ENCODE measurements at regions not wholly inside any gene's neighbourhood (a gene's known extent, or its start where the extent isn't known, plus 50 kb on each side); places are given as distances from the start of the nearest gene placed in this dataset.

- DNase-seq (ENCODE audit: low spot score), result no peak
These were observed 86.9 kb upstream of the MSX1 start for GRCh38 chr4:4772534-4772933.

GRCh38 chr4:4771160-4771559 lies 88.3 kb upstream of the MSX1 start:
- DNase-seq (ENCODE audit: low spot score), result no peak

- no peak for DNase-seq (ENCODE audit: low spot score)
These were observed 88.9 kb upstream of the MSX1 start for GRCh38 chr4:4770610-4771009.

GRCh38 chr4:4766564-4766963 lies 92.9 kb upstream of the MSX1 start:
- no peak for DNase-seq (ENCODE audit: low spot score)

DNA sequence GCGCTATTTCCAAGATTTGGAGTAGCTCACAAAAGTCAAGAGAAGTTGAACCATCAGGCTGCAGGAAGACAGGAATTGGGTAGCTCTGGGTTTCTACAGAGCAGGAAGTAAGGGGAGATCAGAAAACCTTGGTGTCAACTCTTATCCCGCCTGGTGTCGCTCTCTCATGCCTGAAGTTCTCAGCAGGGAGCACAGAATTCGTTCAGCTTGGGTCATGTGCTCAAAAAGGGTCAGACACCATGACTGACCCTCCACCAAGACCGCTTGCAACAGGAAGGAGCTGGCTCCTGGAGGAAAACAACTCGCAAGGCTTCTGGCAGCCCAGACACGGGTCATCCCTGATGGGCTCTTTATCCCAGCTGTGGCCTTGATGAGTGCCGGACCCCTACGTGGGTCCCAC lies 93.7 kb upstream of the MSX1 start:
- no peak for DNase-seq (ENCODE audit: low spot score)

- no peak for DNase-seq (ENCODE audit: low spot score)
These were observed 94.9 kb upstream of the MSX1 start for GRCh38 chr4:4764558-4764905.

DNA sequence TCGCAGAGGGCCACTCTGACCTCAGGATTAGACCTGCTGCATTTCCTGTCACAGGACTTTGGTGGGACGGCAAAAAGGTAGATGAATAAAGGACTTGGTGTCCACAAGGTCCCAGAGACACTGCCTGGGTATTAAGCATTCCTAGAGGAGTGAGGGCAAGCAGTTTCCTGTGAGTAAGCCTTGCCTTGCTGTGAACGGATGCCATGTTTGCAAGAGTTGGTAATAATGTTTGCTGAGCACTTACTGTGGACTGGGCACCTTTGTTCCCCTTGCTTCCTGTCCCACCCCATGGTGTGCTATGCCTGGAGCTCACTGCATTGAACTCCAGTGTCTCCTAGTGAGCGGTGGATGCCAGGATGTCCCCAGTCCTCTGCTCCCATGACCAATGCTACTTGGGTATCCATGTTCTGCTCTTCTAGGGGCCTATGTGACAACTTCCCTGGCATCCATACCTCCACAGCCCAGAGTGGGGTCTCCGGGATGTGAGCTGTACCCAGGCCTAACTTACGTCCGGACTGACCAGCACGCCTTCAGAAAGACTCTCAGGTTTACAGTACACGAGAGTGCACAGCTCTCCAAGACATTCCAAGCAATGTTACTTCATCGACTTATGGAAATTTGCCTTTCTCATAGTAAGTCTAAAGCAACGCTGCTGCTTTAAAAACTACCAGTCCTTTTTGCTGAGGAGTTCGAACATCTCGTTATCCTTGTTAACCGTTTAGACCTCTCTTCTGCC lies 95.5 kb upstream of the MSX1 start:
- no peak for DNase-seq (ENCODE audit: low spot score)

- DNase-seq (ENCODE audit: low spot score), result peak; percentile 56
These were observed 96.3 kb upstream of the MSX1 start for GRCh38 chr4:4762909-4763821.

DNA sequence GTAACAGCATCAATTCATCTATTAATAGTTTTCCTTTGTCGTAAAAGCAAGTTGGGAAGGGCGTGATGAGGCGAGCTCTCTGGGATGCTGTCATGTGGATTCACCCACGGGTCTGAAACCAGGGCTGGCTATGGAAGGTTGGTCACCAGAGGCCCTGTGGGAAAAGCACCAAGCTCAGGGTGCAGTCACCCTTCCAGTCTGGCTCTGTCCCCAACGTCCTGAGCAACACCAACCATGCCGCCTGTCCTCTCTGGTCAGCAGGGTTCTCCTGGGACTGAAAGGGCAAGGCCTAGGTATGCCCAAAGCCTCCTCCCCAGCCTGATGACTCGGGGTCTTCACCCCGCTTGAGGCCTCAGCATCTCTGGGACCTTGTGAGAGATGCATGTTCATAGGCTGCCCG lies 97.2 kb upstream of the MSX1 start:
- DNase-seq (ENCODE audit: low spot score), result no peak

- DNase-seq (ENCODE audit: low spot score), result no peak
These were observed 98.1 kb upstream of the MSX1 start for GRCh38 chr4:4761128-4761982.

DNA sequence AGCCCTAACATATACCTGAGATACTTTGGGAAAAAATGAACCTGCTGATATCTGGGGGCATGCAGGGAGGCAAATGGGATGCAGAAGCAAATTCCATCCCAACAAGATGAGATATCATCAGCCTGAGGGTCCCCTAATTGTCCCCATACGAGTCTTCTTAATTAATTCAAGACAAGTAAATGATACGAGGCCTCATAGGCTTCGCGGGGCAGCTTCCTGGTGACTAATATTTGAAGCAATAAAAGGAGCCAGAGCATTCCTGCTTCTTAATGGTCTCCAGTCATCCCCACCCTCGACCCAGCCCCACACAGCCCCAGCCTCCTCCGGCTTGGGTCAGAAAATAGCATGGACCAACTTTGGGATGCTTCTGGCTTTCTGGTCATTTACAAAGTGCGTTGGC lies 99.6 kb upstream of the MSX1 start:
- DNase-seq (ENCODE audit: low spot score), result no peak

GRCh38 chr4:4759232-4759631 lies 100.2 kb upstream of the MSX1 start:
- no peak for DNase-seq (ENCODE audit: low spot score)

- no peak for DNase-seq (ENCODE audit: low spot score)
These were observed 100.8 kb upstream of the MSX1 start for GRCh38 chr4:4758681-4759080.

DNA sequence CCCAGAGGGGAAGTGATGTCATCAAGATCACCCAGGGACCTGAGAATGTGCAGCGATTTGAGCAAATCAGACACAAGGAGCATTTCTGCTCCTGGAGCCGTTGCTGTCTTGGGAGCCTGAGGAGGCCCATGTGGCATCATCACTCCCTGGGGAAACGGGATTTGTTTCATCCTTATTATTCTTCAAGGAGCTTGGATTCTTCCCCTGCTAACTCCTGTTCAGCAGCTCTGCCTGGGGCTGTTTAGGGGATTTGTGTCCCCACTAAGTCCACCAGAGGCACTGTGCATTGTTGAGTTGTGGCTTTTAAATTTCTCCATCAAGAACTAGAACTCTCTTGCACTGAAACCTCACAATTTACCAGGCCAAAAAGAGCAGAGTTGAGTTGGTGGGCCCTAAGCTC lies 104.2 kb upstream of the MSX1 start:
- DNase-seq (ENCODE audit: low spot score), result no peak

DNA sequence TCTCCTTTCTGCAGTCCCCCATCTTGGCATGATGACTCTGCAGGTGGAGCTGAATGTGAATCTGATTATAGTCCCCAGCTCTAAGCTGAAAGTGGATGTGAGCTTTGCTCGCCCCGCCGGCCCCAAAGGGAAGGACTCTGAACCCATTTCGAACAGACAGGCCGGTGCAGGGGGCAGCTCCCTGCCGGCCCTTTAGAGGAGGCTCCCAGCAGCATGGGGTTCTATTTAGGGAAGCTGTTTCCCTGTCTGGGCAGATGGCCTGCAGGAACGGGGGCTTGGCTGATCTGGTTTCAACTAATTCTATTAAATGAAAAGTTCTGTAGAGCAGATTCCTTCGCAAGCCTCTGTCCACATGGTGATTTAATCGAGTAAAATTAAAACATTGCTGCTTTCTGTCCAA lies 104.8 kb upstream of the MSX1 start:
- no peak for DNase-seq (ENCODE audit: low spot score)

- DNase-seq (ENCODE audit: low spot score), result no peak
These were observed 105.8 kb upstream of the MSX1 start for GRCh38 chr4:4753643-4754042.

DNA sequence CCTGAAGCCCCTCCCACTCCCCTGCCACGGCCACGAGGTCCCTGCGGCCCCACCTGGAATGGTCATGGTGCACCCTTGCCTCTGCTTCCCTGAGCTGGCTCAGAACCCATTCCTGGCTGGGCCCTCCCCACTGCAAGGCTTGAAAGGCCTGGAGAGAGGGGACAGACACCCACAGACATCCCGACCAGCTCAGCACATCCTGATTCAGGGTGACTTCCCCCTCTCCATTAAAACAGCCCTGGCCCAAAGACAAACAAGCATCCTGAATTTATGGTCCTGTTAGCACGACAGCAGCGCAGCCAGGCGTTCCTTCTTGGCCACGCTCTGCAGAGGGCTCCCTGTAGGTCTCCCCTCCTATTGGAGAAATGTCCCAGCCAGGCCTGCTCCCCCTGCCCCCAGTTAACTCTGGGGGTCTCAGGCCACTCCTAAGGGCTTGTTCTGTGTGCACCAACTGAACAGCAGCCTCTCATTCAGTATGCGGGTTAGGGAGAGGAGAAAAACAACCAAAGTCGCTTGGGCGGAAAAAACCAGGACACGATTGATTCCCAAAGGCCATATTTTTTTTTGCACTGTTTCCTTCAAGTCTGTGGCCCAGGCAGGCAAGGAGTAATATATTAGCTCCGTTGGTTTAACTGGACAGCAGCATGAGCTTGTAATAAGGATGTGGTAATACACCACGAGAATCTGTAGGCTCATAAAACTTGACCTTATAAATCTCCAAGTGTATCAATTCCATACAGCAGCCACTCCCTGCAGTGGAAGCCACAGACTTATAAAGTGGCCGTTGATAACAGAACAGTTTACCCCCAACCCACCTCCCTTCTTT lies 106.7 kb upstream of the MSX1 start:
- DNase-seq (ENCODE audit: low spot score), result no peak

DNA sequence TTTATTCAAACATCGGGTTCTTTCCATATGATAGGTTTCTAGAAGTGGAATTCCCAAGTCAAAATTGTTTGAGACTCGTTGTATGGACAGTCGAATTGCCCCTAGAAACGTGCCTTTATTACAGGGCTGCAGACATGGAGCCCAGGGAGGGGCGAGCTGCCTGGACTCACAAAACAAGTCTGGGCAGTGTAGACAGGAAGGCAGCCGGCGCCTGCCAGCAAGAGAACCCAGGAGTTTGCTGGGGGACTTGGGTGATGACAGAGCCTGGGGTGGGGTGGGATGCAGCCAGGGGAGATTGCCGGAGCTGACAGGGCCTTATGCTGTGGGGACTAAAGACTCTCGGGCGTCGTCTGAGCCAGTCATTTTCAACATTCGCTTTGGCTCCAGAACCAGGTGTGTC lies 107.4 kb upstream of the MSX1 start:
- no peak for DNase-seq (ENCODE audit: low spot score)

DNA sequence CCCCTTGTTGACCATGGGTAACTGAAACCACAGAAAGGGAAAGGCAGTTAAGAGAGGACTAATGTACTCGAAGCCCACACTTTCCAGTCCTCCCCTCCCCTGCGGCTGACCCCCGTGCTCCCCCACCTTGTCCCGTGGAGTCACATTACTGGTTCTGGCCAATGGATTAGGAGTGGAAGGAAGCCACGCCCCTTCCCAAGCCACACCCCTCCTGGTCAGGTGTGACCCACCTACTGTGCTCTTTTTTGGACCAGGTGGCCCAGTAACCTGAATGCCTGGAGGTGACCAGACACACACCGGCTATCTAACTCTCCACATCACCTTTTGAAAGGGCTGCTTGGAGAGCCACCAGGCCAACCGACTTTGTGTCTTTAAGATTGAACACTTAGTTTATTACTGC lies 109.3 kb upstream of the MSX1 start:
- no peak for DNase-seq (ENCODE audit: low spot score)

DNA sequence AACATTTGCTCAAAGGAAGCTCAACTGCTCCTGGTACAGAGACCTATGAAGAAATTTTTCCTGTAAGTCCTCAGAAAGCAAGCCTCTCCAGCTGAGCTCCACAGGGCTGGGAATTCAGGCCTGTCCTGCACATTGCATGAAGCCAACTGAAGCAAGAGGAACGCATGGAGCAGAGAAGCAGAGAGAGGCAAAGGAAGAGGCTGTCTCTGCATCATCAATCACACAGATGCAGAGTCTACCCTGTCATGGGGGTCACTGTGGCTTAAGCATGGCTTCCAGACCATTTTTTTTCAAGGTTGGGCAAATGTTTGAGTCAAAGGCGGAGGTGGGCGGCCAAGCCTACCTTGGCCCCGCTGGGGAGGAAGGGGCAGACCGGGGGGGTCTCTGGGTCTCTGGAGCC lies 110.3 kb upstream of the MSX1 start:
- DNase-seq (ENCODE audit: low spot score), result no peak

DNA sequence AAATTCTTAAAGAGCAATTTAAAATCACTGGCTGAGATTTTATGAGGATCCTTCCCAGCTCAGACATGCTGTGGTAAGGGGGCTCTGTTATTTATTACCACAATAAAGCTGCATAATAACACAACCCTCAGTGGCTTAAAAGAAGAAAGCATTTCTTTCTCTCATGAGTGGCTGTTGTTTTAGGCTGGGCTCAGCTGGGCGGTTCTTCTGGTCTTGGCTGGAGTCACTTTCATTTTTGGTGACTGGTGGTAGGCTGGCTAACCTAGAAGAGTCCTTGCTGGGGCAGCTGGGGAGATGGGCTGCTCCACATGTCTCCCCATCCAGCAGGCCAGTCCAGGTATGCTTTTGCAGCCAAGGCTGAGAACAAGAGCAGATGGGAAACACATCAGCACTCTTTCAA lies 113.0 kb upstream of the MSX1 start:
- DNase-seq (ENCODE audit: low spot score), result no peak

DNA sequence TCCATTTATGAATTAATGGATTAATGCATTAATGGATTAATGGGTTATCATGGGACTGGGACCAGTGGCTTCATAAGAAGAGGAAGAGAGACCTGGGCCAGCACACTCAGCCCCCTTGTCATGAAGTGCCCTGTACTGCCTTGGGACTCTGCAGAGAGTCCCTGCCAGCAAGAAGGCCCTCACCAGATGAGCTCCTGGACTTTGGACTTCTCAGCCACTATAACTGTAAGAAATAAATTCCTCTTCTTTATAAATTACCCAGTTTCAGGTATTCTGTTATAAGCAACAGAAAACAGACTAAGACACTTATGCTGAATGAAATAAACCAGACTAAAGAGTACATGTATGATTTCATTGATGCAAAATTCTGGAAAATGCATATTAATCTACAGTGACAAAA lies 119.4 kb upstream of the MSX1 start:
- DNase-seq (ENCODE audit: low spot score), result no peak
